ENCODE measurements at regions not wholly inside any gene's neighbourhood (a gene's known extent, or its start where the extent isn't known, plus 50 kb on each side); places are given as distances from the start of the nearest gene placed in this dataset.
"Not testable (repeated sequence)": the region's sequence is repeated elsewhere in the genome, so short reads cannot be mapped to it uniquely, and the experiment has no call there.

GRCh38 chr3:35446896-35447295 is 192.4 kb upstream of the ARPP21 start:
- DNase-seq: no peak

DNA sequence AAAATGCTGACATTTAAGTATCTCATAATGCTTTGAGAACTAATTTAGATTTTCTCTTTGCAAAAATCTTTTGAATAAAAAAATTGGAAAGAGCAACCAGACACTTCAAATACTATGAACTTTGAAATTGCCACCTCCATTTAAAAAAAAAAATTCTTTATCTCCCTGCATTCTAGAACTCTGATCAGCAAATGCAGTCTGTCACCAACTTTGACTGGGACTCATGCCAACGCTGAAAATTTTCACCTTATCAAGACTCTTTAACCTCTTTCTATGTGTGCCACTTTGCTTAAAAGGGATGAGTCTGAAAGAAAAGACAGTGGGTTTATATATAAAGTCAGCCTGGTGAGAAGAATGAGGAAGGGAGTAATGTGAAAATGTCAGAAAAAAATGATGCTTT is 191.2 kb upstream of the ARPP21 start:
- no peak for DNase-seq

GRCh38 chr3:35448681-35449080 is 190.6 kb upstream of the ARPP21 start:
- DNase-seq: no peak

- DNase-seq: not testable (repeated sequence)
Measured at GRCh38 chr3:35454819-35455218, 184.5 kb upstream of the ARPP21 start.

- DNase-seq: no peak
Measured at GRCh38 chr3:35473956-35474355, 165.4 kb upstream of the ARPP21 start.

GRCh38 chr3:35482566-35482965 is 156.8 kb upstream of the ARPP21 start:
- not testable (repeated sequence) for DNase-seq

- no peak for DNase-seq
Measured at GRCh38 chr3:35483131-35483530, 156.2 kb upstream of the ARPP21 start.

GRCh38 chr3:35484929-35485530 is 154.3 kb upstream of the ARPP21 start:
- no peak for DNase-seq

DNA sequence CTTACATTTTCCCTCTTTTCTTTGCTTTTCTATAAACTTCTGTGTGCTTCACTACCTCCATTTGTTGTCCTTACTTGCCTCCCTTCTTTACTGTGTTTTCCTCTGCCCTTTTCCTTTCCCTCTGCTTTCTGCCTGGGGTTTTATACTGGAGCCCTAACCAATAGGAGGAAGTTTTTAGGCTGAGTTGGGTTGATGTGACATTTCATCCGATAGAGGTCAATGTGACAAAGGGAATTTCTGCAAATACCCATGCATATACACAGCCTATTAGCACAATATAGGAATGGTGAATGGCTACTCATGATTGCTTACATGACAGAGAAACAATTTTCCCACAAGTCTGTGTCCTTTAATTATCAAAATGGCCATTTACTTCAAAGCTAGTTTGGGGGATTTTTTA is 153.0 kb upstream of the ARPP21 start:
- DNase-seq: no peak

DNA sequence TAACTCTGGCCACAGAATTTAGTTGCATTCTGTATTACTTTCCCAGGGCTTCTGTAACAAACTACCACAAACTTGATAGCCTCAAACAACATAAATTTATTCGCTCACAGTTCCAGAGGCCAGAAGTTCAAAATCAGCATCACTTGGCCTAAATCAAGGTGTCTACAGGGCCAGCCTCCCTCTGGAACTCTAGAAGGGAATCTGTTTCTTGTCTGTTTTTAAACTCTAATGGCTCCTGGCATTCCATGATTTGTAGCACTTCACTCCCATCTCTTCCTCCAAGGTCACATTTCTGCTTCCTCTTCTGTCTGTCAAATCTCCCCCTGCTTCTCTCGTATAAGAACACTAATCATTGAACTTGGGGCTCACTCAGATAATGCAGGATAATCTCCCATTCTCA is 151.9 kb upstream of the ARPP21 start:
- no peak for DNase-seq

- no peak for DNase-seq
Measured at GRCh38 chr3:35488526-35488925, 150.8 kb upstream of the ARPP21 start.

DNA sequence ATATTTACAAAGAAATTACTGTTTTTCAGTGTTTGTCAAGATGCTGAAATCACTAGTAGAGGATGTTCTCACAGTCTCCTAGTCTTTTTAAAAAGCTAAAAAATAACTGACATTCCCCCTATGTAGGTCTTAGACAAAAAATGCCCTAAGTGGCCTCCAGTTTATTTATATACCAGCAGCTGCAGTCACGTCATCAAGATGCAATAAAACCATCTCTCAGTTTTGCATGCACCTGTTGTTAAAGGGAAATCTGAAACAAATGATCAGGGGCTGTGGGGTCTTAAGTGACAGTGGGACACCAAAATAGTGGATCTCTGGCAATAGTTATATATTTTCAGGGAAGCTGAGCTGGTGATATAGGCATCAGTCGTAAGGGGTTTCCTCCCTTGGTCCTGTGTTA is 146.5 kb upstream of the ARPP21 start:
- no peak for DNase-seq

DNA sequence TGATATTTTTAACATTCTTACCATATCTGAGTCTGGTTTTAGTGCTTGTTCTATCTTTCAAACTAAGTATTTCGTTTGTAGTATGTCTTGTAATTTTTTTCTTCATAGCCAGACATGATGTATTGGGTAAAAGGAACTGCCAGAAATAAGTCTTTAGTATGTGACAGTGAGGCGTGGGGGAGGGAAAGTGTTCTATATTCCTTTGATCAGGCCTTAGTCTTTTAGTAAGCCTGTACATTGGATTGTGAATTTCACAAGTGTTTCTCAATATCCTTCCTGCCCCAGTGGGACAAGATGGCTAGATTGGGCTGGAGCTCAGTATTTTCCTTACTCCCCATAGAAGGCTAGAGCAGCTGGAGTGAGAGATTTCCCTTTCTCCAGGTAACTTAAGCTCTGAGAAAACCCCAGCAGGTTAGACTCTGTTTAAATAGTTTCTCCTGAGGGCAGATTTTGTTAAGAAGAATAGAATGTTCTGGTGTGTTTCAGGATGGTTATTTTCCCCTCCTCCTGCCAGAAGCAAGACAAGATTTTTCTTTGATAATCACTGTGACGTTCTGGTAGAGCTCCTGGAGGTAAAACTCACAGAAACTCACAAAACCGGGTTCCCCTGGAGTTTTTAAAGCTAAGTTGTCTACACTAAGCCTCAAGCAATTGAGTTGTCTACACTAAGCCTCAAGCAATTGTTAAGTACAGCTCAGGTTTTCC is 140.7 kb upstream of the ARPP21 start:
- DNase-seq: no peak

GRCh38 chr3:35500641-35501350 is 138.5 kb upstream of the ARPP21 start:
- no peak for DNase-seq

- no peak for DNase-seq
Measured at GRCh38 chr3:35502699-35503098, 136.6 kb upstream of the ARPP21 start.

DNA sequence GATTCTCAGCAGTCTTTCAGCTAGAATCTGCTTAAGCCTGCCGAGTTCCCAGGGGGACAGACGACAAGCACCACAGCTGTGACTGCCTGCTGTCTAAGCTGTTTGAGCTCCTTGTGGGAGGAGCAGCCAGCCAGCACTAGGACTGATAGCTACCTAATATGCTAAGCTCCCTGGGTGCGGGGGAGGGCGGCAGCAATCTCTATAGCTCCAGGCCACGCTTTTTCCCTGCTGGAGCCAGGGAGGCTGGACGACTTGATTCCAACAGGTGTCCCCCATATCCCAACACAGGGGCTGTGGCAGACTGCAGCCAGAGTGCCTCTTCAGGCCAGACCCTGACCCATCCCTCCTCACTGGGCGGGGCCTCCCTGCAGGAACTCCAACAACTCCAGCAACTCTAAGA is 134.1 kb upstream of the ARPP21 start:
- DNase-seq: no peak

GRCh38 chr3:35505772-35506171 is 133.6 kb upstream of the ARPP21 start:
- DNase-seq: no peak

DNA sequence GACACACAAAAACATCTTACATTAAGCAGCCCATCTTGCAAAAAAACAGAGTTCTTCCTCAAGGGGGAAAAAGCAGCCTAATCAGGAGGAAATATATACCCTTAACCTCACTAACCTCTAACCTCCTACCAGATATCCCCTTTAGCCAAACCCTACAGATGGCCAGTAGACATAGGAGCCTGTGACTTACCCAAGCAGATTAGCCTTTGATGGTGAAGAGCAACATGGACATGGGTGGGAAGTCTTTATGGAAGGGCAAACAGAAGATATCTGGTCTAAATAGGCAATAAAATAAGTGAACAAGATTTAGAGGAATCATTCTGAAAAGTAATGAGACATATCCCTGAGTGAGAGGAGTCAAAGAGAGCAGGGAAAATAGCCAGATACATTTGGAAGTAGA is 119.4 kb upstream of the ARPP21 start:
- no peak for DNase-seq

DNA sequence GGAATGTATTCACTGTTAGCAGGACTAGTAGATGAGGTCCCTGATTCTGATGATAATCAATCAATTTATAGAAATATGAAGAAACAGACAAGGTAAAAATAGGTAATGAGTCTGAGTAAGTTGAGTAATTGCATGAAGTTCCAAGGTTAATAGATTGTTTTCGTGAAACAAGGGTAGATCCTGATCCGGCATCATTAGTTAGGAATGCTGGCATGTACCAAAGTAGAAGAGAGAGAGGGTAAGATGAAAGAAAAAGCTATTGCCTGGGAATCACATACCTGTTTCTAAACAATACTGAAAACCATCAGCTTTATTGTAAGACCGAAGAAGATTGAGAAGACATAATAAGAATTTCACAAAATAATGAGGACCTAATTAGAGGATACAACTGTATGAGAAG is 118.1 kb upstream of the ARPP21 start:
- DNase-seq: no peak

GRCh38 chr3:35522450-35522849 is 116.9 kb upstream of the ARPP21 start:
- DNase-seq: no peak

DNA sequence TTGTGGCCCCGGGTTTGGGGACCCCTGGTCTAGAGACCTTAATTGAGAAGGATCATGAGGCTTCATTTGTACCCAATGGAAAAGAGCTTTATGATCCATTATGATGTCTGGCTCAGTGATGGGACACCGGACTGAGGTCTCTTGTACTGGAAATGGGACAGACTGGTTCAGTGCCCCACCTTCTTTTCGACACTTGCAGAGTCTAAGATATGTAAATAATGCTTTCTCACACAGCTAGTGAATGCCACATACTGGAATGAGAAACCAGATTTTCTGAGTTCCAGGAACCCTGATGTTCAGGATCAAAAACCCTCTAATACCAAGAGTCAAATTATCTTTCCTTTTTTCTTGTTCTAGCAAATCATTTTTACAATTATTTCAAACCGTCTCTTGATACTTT is 116.3 kb upstream of the ARPP21 start:
- no peak for DNase-seq

DNA sequence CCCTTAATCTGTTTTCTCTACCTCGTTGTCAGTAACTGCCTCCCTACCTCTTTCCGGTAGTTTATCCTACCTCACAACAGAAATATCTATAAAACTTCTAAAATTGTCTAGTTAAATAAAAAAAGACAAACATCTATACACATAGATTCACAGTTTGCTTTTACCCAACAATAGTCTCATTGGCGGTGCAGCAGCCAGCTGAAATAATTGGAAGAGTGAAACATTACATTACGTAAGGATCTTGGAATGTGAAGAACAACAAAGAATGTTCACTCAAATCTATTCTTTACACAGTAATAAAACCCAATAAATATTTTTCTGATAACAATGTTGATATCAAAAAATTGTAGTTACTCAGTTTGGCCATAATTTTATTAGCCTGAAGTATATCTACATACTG is 115.5 kb upstream of the ARPP21 start:
- no peak for DNase-seq

DNA sequence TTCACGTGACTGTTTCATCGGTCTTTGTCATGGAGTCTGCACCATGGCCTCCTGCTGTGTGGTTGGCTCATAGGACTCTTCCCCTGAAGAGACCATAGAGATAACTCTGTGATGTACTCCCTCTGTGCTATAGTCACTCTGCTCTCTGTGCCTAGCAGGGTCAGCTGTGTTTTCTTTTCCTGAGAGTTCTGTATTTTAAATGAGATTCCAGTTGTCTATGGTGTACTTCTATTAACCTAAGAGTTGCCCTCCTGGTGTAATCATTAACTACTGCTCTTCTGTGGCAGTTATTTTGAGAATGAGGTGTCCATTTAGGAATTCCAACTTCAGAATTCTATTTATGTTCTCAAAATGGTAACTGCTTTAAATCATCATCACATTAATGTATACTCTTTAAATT is 114.5 kb upstream of the ARPP21 start:
- DNase-seq: no peak

GRCh38 chr3:35528728-35529127 is 110.6 kb upstream of the ARPP21 start:
- no peak for DNase-seq

Data from NCI-H187 (cell line).